Dedifferentiated amniotic fluid mesenchymal stem cell (primary cell): ENCODE measurements at regions not wholly inside any gene's neighbourhood (a gene's known extent, or its start where the extent isn't known, plus 50 kb on each side); places are given as distances from the start of the nearest gene placed in this dataset.
"Not testable (repeated sequence)": the region's sequence is repeated elsewhere in the genome, so short reads cannot be mapped to it uniquely, and the experiment has no call there.

Experiments used
- DNase-seq: peaks from one replicate; pipeline ENCODE4 v3.0.0-alpha.2; 2016; ENCODE audit errors: extremely low spot score

GRCh38 chr1:29632806-29633615, 396.7 kb downstream of the PTPRU start:
- no peak for DNase-seq

- no peak for DNase-seq
Measured at GRCh38 chr1:29631836-29632805, 395.8 kb downstream of the PTPRU start.

GRCh38 chr1:29631361-29631760, 395.0 kb downstream of the PTPRU start:
- peak; percentile 61 for DNase-seq

- DNase-seq, result no peak
Measured at GRCh38 chr1:29630756-29631155, 394.4 kb downstream of the PTPRU start.

- DNase-seq, result no peak
Measured at GRCh38 chr1:29629814-29630516, 393.6 kb downstream of the PTPRU start.

GRCh38 chr1:29629401-29629800, 393.1 kb downstream of the PTPRU start:
- no peak for DNase-seq

- no peak for DNase-seq
Measured at GRCh38 chr1:29628190-29628589, 391.9 kb downstream of the PTPRU start.

GRCh38 chr1:29626726-29627125, 390.4 kb downstream of the PTPRU start:
- DNase-seq, result no peak

GRCh38 chr1:29626066-29626465, 389.7 kb downstream of the PTPRU start:
- DNase-seq, result no peak

GRCh38 chr1:29625084-29625420, 388.7 kb downstream of the PTPRU start:
- no peak for DNase-seq

- DNase-seq, result no peak
Measured at GRCh38 chr1:29624320-29625083, 388.2 kb downstream of the PTPRU start.

- no peak for DNase-seq
Measured at GRCh38 chr1:29623501-29623900, 387.2 kb downstream of the PTPRU start.

GRCh38 chr1:29621826-29622435, 385.6 kb downstream of the PTPRU start:
- DNase-seq, result no peak

- DNase-seq, result no peak
Measured at GRCh38 chr1:29620631-29621030, 384.3 kb downstream of the PTPRU start.

- no peak for DNase-seq
Measured at GRCh38 chr1:29607236-29607635, 370.9 kb downstream of the PTPRU start.

GRCh38 chr1:29604796-29605195, 368.5 kb downstream of the PTPRU start:
- DNase-seq, result not testable (repeated sequence)

GRCh38 chr1:29603622-29604021, 367.3 kb downstream of the PTPRU start:
- DNase-seq, result no peak

GRCh38 chr1:29602203-29602602, 365.9 kb downstream of the PTPRU start:
- DNase-seq, result no peak

- no peak for DNase-seq
Measured at GRCh38 chr1:29601021-29601420, 364.7 kb downstream of the PTPRU start.

GRCh38 chr1:29599826-29600225, 363.5 kb downstream of the PTPRU start:
- no peak for DNase-seq

- DNase-seq, result no peak
Measured at GRCh38 chr1:29599071-29599470, 362.7 kb downstream of the PTPRU start.
